ENCODE measurements at regions not wholly inside any gene's neighbourhood (a gene's known extent, or its start where the extent isn't known, plus 50 kb on each side); places are given as distances from the start of the nearest gene placed in this dataset.
A peak's percentile ranks its signal among the peaks of the same experiment; 100 is the strongest.
"Not testable (repeated sequence)": the region's sequence is repeated elsewhere in the genome, so short reads cannot be mapped to it uniquely, and the experiment has no call there.

GRCh38 chr6:11410539-11411307 is 126.8 kb upstream of the TMEM170B start:
- DNase-seq (ENCODE audit: low read depth, low spot score), result no peak

- no peak for DNase-seq (ENCODE audit: low read depth, low spot score)
Observed at GRCh38 chr6:11409371-11409770, 128.2 kb upstream of the TMEM170B start.

DNA sequence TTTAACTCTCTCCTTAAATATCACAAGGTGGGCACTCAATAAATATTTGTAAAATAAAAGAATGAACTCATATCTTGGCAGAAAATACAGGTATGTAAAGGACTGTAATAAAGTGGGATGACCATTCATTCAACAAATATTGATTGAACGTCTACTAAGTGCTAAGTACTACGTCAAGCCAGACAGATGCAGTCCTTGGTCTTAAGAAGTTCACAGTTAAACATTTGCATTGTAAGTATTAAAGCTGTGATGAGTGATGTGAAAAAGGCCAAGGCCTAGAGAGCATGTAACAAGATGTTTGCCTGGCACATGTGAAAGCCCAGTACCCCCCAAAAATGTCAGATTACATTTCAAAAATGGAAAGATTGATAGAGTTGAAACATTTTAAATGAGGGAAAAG is 130.1 kb upstream of the TMEM170B start:
- no peak for DNase-seq (ENCODE audit: low read depth, low spot score)

DNA sequence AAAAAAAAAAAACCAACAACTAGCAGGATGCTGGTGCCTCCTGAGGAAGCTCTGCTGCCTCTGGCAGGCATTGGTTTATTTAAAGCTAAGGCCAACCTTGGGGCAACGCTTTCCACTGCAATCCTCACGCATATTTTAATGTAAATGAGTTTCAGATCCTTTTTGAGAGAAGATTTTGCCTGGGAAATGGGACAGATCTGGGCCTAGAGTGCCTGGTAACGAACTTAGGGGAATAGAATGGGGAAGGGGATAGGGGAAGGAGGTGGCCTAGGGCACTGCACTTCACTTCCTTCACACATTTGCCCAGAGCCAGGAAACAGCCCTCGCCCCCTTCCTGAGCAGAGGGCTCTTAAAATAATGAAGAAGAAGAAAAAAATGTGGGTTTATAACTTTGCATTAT is 132.7 kb upstream of the TMEM170B start:
- DNase-seq (ENCODE audit: low read depth, low spot score), result no peak

DNA sequence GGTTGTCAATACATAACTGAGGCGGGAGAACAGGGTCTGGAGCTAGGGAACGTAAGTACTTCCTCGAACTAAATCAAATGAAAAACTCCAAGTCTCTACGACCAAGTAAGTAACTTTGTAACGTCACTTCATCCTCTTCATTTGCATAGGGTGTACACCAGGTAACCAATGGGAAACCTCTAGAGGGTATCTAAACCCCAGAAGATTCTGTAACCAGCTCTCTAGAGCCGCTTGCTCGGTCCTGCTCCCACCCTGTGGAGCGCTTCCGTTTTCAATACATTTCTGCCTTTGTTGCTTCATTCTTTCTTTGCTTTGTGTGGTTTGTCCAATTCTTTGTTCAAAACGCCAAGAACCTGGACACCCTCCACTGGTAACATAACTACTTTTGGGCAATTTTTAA is 133.5 kb upstream of the TMEM170B start:
- no peak for DNase-seq (ENCODE audit: low read depth, low spot score)

DNA sequence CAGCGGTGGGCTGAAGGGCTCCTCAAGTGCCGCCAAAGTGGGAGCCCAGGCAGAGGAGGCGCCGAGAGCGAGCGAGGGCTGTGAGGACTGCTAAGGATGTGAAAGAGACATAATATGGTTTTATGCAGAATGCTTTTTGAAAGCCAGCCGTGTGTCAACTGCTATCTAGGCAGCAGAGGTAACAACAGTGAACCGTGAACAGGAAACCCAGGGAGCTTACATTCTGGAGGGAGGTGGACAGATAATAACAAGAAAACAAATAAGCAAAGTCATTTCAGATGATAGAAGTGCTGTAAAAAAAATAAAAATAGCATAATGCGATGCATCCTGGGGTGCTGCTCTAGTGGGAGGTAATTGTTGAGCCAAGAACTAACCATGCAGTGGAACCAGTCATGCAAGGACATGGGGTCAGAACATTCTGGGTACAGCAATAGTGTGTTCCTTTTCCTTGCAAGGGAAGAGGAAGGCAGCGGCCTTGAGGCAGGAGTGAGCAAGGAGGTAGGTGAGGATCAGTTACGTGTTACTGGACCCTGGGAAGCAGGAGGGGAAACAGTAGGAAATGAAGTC is 134.4 kb upstream of the TMEM170B start:
- DNase-seq (ENCODE audit: low read depth, low spot score), result no peak

DNA sequence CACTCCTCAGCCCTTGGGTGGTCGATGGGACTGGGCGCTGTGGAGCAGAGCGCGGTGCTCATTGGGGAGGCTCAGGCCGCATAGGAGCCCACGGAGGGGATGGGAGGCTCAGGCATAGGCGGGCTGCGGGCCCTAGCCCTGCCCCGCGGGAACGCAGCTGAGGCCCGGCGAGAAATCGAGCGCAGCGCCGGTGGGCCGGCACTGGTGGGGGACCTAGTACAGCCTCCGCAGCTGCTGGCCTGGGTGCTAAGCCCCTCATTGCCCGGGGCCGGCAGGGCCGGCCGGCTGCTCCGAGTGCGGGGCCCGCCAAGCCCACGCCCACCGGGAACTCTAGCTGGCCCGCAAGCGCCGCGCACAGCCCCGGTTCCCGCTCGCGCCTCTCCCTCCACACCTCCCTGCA is 135.0 kb upstream of the TMEM170B start:
- not testable (repeated sequence) for DNase-seq (ENCODE audit: low read depth, low spot score)

GRCh38 chr6:11401954-11402353 is 135.6 kb upstream of the TMEM170B start:
- not testable (repeated sequence) for DNase-seq (ENCODE audit: low read depth, low spot score)

DNA sequence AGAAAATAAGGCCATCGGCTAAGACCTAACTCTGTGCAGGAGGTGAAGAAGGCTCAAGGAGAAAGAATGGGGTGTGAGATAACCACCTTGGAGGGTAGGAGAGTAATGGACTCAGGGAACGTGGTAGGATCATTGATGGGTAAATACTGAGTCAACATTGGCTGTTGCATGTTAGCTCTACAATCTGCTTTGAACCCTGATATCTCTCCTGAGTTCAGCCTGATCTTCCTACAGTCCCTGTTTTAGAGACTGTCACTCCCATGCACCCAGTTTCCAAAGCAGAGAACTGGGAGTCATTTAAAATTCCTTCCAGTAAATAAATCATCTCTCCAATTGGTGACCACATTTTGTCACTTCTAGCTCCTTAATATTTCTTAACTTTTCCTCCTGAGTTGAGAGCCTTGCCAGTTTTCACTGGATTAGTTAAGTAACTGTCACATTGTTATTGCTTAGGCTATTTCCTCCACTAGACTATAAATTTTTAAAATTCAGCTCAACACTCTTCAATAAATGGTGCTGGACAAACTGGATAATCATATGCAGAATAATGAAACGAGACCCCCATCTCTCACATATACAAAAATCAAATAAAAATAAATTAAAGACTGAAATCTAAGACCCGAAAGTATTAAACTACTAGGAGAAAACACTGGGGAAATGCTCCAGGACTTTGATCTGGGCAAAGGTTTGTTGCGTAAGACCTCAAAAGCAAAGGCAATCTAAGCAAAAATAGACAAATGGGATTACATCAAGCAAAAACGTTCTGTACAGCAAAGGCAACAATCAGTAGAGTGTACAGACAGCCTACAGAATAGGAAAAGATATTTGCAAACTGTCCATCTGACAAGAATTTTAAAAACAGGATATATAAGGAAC is 138.9 kb upstream of the TMEM170B start:
- DNase-seq (ENCODE audit: low read depth, low spot score), result no peak

DNA sequence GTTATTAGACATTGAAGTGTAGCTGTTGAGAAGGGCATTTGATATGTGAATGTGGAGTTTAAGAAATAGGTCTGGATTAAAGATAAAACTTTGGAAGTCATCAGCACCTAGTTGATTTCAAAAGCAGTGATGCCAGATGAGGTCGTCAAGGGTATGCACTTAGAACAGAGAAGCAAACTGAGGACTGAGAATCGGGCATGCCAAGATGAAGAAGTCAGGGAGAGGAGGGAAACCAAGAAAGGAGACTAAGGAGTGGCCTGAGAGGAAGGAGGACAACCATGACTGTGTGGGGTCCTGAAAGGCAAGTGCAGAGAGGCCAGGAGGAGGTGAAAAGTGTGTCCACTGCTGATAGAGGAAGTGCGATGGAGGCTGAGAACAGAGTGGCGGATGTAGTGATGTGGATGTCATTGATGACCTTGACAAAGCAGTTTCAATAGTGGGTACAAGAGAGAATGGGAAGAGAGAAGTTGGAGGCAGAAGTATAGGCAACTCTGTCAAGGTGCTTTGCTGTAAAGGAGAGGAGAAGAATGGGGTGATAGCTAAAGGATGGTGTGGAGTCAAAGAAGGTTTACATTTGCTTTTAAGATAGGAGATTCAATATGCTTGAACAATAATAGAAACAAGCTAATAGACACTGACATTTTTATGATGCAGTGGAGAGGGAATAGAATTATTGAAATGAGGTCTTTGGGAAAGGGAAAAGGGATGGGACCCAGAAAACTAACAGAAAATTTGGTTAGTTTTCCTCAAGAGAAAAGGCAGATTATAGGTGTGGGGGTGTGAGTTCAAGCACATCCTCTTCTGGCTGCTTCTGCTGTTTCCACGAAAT is 139.7 kb upstream of the TMEM170B start:
- DNase-seq (ENCODE audit: low read depth, low spot score), result no peak

- DNase-seq (ENCODE audit: low read depth, low spot score), result no peak
Observed at GRCh38 chr6:11396860-11397259, 140.7 kb upstream of the TMEM170B start.

DNA sequence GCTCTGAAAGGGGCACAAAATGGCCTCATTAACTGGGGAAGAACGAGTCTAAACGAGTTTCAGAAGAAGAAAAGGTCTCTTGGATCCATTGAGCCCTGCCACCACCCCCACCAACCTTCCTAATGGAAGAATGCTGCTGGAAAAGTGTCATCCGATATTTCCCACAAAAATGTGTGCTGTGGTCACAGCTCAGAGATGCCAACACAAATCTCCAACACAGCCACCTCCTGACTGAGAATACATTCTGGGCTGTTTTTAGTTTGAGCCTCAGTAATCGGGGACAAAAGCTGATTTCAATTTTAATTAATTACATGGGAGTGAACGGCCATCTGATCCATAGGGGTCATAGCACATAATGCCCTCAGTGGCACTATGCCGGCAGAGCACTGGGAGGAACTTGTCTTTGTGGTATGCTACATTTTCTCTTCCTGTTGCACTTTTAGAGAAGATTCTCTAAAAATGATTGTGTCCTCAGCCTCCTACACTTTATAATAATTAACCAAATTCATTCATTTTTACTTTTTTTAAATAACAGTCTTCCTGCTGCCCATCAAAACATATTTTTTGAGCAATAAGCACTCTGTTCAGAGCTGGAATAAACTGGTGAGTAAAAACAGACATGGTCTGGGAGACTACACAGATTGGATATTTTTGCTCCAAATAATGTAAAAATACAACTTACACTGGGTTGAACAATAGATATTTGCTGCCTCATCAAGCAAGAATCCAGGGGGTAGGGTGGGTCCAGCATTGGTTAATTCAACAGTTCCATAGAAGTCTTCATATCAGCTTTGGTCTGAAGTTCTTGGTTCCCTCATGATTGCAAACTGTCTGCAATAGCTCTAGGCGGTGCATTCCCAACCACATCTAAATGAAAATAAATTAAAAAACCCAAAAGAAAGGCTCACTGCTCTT is 143.6 kb upstream of the TMEM170B start:
- DNase-seq (ENCODE audit: low read depth, low spot score), result no peak

GRCh38 chr6:11392778-11393507 is 144.6 kb upstream of the TMEM170B start:
- DNase-seq (ENCODE audit: low read depth, low spot score), result no peak

- DNase-seq (ENCODE audit: low read depth, low spot score), result no peak
Observed at GRCh38 chr6:11391934-11392777, 145.4 kb upstream of the TMEM170B start.

DNA sequence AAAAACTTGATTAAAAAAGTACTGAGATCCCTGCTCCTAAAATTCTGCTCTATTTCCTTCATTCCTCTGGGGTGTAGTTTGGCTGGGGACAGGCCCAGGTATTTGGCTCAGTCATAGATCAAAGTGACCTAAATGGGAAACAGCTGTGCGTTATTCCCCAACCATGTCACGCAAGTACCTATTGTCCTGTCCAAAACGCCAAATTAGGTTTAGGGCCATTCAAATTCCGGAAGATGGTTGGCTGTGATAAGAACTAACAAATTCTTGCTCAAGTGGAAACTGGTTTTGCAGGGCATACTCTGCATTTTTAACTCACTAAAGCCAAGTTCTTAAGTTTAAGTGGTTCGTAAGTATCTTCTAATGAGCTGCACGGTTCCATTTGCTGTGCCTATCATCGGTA is 147.6 kb upstream of the TMEM170B start:
- DNase-seq (ENCODE audit: low read depth, low spot score), result peak; percentile 79

DNA sequence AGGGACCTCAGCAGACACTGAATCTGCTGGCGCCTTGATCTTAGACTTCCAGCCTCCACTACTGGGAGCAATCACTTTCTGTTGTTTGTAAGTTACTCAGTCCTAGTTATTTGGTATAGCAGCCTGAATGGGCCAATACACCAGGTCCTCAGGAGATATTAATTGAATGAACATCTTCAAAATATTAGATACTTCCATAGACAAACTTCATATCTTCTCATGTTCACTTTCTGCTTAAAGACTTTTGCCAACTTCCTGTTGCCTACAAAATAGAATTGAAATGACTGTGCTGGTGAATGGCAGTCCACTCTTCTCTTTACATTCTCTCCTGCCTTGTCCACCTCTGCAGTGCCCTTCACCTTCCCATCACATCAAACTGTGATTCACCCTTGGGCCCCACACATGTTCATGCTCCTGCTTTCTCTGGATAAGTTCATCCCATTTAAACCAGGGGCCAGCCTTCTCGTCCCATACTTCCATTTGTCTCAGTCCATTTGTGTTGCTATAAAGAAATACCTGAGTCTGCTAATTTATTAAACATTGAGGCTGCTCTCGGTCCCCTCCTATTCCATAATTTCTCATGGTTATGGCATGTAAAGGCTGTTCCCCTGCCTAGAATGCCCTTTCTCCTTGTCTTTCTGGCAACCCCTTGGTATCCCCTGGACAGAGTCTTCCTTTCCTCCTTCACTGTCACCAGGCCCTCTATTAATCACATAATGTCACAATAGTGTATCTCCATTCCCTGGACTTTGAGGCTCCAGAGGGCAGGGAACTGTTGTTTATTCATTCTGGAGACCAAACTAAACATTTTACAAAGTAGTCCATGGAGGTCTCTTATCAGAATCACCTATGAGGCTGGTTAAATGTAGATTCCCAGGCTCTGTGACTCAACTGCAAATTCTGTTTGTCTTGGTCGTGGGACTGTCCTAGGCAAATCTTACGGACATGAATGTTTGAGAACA is 148.3 kb upstream of the TMEM170B start:
- no peak for DNase-seq (ENCODE audit: low read depth, low spot score)

GRCh38 chr6:11387707-11388430 is 149.7 kb upstream of the TMEM170B start:
- no peak for DNase-seq (ENCODE audit: low read depth, low spot score)
